Loucy (cell line): ENCODE measurements at regions not wholly inside any gene's neighbourhood (a gene's known extent, or its start where the extent isn't known, plus 50 kb on each side); places are given as distances from the start of the nearest gene placed in this dataset.

Source experiments
- EZH2phosphoT487 ChIP-seq: fragments of 200-600 bp; IDR thresholded peaks from 2 replicates; pipeline ENCODE4 v1.6.1; 2018; ENCODE audit warnings: antibody characterized with exemption, mild to moderate bottlenecking, moderate library complexity, borderline replicate concordance
- TF ChIP-seq, protein P1 (sequence below): fragments of 200-600 bp; sonication (generic); conservative IDR thresholded peaks from 2 replicates; pipeline ENCODE4 v1.5.1; 2014; ENCODE audit warnings: mild to moderate bottlenecking, antibody characterized with exemption, low read length

- TF ChIP-seq, protein P1, sequence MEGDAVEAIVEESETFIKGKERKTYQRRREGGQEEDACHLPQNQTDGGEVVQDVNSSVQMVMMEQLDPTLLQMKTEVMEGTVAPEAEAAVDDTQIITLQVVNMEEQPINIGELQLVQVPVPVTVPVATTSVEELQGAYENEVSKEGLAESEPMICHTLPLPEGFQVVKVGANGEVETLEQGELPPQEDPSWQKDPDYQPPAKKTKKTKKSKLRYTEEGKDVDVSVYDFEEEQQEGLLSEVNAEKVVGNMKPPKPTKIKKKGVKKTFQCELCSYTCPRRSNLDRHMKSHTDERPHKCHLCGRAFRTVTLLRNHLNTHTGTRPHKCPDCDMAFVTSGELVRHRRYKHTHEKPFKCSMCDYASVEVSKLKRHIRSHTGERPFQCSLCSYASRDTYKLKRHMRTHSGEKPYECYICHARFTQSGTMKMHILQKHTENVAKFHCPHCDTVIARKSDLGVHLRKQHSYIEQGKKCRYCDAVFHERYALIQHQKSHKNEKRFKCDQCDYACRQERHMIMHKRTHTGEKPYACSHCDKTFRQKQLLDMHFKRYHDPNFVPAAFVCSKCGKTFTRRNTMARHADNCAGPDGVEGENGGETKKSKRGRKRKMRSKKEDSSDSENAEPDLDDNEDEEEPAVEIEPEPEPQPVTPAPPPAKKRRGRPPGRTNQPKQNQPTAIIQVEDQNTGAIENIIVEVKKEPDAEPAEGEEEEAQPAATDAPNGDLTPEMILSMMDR: no peak
- TF ChIP-seq EZH2phosphoT487: no peak
These were observed 168.2 kb downstream of the MFSD1 start for GRCh38 chr3:158970006-158970405.
